Kidney epithelial cell (primary cell): ENCODE measurements at regions not wholly inside any gene's neighbourhood (a gene's known extent, or its start where the extent isn't known, plus 50 kb on each side); places are given as distances from the start of the nearest gene placed in this dataset.
"Not testable (repeated sequence)": the region's sequence is repeated elsewhere in the genome, so short reads cannot be mapped to it uniquely, and the experiment has no call there.

Experiments used
- DNase-seq: peaks from one replicate; pipeline ENCODE4 v3.0.0-alpha.2; 2010; ENCODE audit warnings: low read depth
- H3K27me3 ChIP-seq: 2 replicates; pipeline ENCODE4 v1.6.0; 2011; ENCODE audit warnings: low read length; ENCODE audit not compliant: control insufficient read depth, insufficient read depth
- H3K36me3 ChIP-seq: 2 replicates; pipeline ENCODE4 v1.5.1; 2011; ENCODE audit warnings: low read length; ENCODE audit not compliant: control insufficient read depth, insufficient read depth
- H3K4me3 ChIP-seq: 2 replicates; pipeline ENCODE4 v1.5.1; 2011; ENCODE audit warnings: low read depth, mild to moderate bottlenecking, control low read depth, low read length
- TF ChIP-seq, protein P1 (sequence below): IDR thresholded peaks from 2 replicates; pipeline ENCODE4 v1.5.1; 2011; ENCODE audit warnings: mild to moderate bottlenecking, moderate library complexity, low read length, control low read depth, inconsistent platforms; ENCODE audit not compliant: insufficient read depth, poor library complexity, severe bottlenecking

DNA sequence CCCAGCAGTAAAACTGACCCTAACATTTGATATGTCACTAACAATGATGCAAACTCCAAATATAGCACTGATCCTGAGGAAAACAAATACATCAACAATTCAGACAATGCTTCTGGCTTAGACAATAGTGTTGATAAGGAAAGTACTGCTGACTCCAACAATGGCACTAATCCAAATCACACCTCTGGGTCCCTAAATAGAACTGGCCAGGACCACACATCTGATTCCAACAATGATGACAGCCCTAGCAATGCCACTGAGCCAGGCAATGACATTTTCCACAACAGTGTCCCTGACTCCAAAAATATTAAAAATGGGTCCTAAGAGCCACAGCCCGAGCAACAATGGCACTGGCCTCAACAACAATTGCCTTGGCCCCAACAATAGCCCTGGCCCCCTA, 243.1 kb upstream of the APOOL start:
- Histone ChIP-seq H3K27me3 (no peaks in the 10 kb centered on the region), H3K36me3 (no peaks in the 10 kb centered on the region), H3K4me3 (no peak overlapping the region)
- no peak for DNase-seq
- TF ChIP-seq, protein P1, sequence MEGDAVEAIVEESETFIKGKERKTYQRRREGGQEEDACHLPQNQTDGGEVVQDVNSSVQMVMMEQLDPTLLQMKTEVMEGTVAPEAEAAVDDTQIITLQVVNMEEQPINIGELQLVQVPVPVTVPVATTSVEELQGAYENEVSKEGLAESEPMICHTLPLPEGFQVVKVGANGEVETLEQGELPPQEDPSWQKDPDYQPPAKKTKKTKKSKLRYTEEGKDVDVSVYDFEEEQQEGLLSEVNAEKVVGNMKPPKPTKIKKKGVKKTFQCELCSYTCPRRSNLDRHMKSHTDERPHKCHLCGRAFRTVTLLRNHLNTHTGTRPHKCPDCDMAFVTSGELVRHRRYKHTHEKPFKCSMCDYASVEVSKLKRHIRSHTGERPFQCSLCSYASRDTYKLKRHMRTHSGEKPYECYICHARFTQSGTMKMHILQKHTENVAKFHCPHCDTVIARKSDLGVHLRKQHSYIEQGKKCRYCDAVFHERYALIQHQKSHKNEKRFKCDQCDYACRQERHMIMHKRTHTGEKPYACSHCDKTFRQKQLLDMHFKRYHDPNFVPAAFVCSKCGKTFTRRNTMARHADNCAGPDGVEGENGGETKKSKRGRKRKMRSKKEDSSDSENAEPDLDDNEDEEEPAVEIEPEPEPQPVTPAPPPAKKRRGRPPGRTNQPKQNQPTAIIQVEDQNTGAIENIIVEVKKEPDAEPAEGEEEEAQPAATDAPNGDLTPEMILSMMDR: no peak

DNA sequence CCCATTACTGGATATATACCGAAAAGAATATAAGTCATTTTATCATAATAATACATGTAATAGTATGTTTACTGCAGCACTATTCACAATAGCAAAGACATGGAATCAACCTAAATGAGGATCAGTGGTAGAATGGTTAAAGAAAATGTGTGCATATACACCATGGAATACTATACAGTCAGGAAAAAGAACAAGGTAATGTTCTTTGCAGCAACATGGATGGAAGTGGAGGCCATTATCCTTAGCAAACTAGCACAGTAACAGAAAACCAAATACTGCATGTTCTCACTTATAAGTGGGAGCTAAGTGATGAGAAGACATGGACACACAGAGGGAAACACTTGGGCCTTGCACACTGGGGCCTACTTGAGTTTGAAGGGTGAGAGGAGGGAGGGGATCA, 207.4 kb upstream of the APOOL start:
- Histone ChIP-seq H3K4me3 (no peak overlapping the region), H3K27me3 (no peaks in the 10 kb centered on the region)
- TF ChIP-seq, protein P1: no peak

DNA sequence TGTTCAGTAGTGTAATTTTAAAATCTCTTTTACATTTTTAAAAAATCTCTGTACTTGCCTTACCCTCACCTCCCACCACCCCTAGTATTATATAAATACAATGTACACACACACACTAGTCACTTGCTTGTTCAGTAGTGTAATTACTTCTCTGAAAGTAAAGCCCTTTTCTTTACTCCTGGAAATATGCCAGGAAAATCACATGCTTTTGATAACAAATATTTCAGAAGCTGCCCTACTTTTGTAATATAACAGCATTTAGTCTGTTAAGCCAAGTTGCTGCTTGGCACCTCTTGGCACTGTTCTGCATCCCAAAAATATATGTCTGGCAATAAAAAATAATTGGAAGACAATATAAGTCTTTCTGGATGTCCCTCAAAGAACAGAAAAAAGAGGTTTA, 172.8 kb upstream of the APOOL start:
- DNase-seq: no peak
- Histone ChIP-seq H3K36me3 (no peaks in the 10 kb centered on the region), H3K4me3 (no peak overlapping the region), H3K27me3 (no peaks in the 10 kb centered on the region)
- TF ChIP-seq, protein P1: no peak

More for the DNA sequence above, 207.4 kb upstream of the APOOL start:
- H3K36me3 ChIP-seq: no peaks in the 10 kb centered on the region
- DNase-seq: no peak

DNA sequence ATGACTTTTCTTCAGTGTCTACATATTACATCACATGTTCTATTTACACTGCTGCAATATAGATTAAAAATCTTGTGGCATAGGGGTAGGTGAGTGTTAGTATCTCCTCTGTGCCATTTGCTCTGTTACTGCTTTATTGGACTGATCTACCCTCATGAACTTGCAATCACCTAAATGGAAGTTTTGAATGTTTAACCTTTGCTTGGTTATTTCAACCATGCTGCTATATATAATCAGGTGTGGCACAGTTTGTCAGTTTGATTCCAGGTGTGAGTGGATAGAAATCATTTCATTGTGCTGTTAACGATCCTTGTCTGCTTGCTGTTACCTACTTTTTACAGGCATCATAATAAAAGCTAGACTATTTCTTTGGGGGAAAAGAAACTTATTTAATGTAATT, 157.1 kb upstream of the APOOL start:
- not testable (repeated sequence) for DNase-seq, H3K4me3 ChIP-seq, H3K36me3 ChIP-seq, H3K27me3 ChIP-seq

DNA sequence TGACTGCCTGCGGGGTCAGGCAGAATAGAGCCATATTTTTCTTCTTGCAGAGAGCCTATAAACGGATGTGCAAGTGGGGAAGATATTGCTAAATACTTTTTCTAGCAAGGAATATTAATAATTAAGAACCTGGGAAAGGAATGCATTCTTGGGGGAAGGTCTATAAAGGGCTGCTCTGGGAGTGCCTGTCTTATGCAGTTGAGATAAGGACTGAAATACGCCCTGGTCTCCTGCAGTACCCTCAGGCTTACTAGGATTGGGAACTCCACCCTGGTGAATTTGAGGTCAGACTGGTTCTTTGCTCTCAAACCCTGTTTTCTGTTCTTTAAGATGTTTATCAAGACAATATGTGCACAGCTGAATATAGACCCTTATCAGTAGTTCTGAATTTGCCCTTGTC, 152.5 kb upstream of the APOOL start:
- H3K36me3 ChIP-seq, DNase-seq: not testable (repeated sequence)

DNA sequence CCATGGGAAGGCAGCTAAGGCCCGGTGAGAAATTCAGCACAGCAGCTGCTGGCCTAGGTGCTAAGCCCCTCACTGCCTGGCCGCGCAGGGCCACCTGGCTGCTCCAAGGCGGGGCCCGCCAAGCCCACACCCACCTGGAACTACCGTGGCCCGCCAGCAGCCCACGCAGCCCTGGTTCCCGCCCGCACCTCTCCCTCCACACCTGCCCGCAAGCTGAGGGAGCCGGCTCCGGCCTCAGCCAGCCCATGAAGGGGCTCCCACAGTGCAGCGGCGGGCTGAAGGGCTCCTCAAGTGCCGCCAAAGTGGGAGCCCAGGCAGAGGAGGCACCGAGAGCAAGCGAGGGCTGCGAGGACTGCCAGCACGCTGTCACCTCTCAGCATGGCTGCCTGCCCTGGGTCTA, 146.9 kb upstream of the APOOL start:
- not testable (repeated sequence) for H3K4me3 ChIP-seq, H3K27me3 ChIP-seq, H3K36me3 ChIP-seq, DNase-seq

More for the DNA sequence above, 152.5 kb upstream of the APOOL start:
- H3K27me3 ChIP-seq, H3K4me3 ChIP-seq: not testable (repeated sequence)

DNA sequence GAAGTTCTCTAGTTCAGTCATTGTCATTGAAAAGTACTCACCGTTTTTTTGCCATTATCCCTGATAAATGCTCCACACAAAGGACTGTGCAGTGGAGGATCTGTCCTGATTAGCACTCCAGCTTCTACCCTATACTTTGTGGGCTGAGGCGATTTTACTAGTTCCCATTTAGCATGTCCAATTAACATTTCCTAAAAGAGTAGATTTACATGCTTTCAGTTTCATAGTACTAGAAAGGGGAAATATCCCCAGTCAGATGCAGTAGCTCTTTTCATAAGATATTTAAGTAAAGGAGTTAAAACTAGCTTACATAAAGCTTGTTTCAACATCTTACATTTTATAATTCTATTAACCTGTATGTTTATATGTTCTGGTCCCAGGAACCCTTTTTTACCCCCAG, 144.9 kb upstream of the APOOL start:
- not testable (repeated sequence) for H3K27me3 ChIP-seq, H3K4me3 ChIP-seq, DNase-seq, H3K36me3 ChIP-seq

DNA sequence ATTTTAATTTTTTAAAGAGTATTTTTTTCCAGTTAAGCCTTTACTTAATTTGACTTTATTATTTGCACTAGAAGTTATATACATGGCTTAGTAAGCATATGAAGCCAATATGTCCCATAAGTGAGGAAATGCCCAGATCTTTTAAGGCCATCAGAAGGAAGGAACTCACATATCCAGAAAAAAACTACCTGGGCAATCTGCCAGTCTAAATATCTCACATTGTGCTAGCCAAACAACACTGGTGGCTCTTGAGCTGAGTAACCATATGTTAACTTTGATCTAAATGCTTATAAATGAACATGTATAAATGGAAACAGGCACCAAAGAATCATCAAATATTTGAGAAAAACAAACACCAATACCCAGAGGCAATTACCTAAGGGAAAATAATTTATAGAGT, 138.6 kb upstream of the APOOL start:
- Histone ChIP-seq H3K27me3 (no peaks in the 10 kb centered on the region), H3K4me3 (no peak overlapping the region), H3K36me3 (no peaks in the 10 kb centered on the region)
- no peak for DNase-seq
- TF ChIP-seq, protein P1: no peak

DNA sequence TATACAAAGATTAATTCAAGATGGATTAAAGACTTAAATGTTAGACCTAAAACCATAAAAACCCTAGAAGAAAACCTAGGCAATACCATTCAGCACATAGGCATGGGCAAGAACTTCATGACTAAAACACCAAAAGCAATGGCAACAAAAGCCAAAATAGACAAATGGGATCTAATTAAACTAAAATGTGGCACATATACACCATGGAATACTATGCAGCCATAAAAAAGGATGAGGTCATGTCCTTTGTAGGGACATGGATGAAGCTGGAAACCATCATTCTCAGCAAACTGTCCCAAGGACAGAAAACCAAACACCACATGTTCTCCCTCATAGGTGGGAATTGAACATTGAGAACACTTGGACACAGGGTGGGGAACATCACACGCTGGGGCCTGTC, 133.4 kb upstream of the APOOL start:
- not testable (repeated sequence) for DNase-seq, H3K27me3 ChIP-seq, H3K4me3 ChIP-seq, H3K36me3 ChIP-seq

DNA sequence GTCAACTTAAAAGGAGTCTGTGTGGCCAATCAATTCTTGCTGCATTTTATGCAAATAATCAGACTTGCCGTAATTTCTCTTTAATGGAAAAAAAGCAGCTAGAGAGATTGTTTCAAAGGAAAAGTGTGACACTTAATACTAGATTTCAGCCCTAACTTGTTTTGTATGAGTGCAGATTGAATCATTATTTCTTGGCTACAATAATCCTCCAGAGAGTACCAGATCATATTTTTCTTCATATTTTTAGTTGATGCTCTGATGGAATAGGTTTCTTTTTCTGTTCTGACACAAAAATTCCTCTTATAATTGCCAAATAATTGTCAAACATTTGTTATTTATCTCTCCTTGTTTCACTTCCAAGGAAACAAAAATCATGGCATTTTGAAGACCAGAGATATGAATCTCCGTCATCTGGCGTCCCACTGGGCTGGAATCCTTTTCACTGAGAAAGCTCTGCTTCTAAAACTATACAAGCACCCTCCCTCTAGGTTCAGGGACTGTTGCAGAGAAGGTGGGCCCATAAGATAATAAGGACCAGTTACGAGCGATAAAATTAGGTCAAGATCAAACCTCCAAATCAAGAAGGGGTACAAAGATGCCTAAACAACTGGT, 131.4 kb upstream of the APOOL start:
- H3K36me3 ChIP-seq, DNase-seq, H3K27me3 ChIP-seq, H3K4me3 ChIP-seq: not testable (repeated sequence)
